ENCODE measurements at regions not wholly inside any gene's neighbourhood (a gene's known extent, or its start where the extent isn't known, plus 50 kb on each side); places are given as distances from the start of the nearest gene placed in this dataset.

DNA sequence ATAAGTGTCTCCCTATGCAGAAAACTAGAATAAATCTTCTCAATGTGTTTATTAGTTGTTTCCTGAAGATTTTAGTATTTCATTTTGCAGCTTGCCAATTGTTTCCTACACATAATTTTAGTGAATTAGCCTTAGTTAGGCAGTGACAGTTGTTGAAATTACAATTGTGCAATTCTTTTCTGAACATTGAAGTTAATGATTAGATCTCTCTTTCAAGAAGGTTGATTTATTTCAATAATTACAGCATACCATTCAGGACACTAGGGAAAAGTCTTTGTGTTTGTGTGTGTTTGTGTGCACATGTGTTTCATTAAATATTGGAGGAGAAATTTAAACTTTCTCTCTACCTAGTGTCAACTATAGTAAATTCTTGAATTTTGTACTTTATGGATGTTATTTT, 199.6 kb upstream of the MPDZ start:
- no peak for DNase-seq
- no peaks in the 10 kb centered on the region for H3K4me1 ChIP-seq
- no peak overlapping the region for H3K27ac ChIP-seq
- H3K9me3 ChIP-seq = peaks cover 0 to 4% (median 0%) of the 10 kb centered on the region in 4 donors
- H3K27me3 ChIP-seq = no peaks in the 10 kb centered on the region
- H3K4me3 ChIP-seq = no peak overlapping the region
- no peaks in the 10 kb centered on the region for H3K36me3 ChIP-seq
- TF ChIP-seq, protein P1, sequence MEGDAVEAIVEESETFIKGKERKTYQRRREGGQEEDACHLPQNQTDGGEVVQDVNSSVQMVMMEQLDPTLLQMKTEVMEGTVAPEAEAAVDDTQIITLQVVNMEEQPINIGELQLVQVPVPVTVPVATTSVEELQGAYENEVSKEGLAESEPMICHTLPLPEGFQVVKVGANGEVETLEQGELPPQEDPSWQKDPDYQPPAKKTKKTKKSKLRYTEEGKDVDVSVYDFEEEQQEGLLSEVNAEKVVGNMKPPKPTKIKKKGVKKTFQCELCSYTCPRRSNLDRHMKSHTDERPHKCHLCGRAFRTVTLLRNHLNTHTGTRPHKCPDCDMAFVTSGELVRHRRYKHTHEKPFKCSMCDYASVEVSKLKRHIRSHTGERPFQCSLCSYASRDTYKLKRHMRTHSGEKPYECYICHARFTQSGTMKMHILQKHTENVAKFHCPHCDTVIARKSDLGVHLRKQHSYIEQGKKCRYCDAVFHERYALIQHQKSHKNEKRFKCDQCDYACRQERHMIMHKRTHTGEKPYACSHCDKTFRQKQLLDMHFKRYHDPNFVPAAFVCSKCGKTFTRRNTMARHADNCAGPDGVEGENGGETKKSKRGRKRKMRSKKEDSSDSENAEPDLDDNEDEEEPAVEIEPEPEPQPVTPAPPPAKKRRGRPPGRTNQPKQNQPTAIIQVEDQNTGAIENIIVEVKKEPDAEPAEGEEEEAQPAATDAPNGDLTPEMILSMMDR (IDR thresholded peaks at IDR 0.05) = no peak

DNA sequence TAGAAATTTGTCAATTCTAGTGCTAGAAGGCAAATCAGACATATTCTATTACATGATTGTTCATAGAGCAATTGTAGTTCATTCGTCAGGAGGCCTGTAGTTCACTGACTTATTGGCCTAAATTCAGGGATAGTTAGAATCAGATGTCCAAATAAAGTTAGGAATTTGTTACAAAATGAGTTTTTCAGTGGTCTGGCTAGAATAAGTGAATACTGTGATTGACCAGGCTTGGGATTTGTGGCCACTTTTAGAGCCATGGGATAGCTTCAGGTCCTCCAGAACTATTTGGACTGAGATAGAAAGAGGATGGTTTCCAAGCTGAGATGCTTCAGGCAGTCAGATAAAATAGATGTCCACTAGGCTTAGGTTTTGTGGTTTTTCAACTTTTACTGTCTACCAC, 199.1 kb upstream of the MPDZ start:
- H3K27me3 ChIP-seq = no peaks in the 10 kb centered on the region
- H3K9me3 ChIP-seq = peaks cover 0 to 4% (median 0%) of the 10 kb centered on the region in 4 donors
- no peak for TF ChIP-seq POLR2A (IDR thresholded peaks at IDR 0.05)
- TF ChIP-seq, protein P1 (IDR thresholded peaks at IDR 0.05) = no peak
- H3K4me3 ChIP-seq = no peak overlapping the region
- H3K36me3 ChIP-seq = no peaks in the 10 kb centered on the region
- H3K4me1 ChIP-seq = no peaks in the 10 kb centered on the region
- no peak overlapping the region for H3K27ac ChIP-seq
- DNase-seq = no peak

DNA sequence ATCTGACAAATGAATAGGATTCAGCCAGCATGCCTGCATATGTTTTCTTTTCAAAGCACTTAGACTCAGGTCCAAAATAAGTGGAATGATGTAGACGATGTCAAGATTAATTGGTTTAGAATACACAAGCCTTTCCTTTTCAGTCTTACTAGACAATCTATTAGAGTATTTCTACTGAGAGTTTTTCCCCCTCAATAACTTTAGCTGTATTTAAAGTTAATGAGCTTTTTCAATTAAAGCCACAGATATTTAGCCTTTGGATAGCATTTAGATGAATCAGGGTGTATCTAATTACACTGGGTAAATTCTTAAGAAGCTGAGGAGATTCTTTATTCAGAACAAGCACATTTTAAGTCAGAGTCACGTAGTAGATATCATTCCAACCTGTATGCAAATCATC, 198.7 kb upstream of the MPDZ start:
- H3K27ac ChIP-seq = no peak overlapping the region
- no peak overlapping the region for H3K4me3 ChIP-seq
- no peaks in the 10 kb centered on the region for H3K4me1 ChIP-seq
- H3K36me3 ChIP-seq = no peaks in the 10 kb centered on the region
- TF ChIP-seq, protein P1 (IDR thresholded peaks at IDR 0.05) = no peak
- TF ChIP-seq POLR2A (IDR thresholded peaks at IDR 0.05) = no peak
- H3K27me3 ChIP-seq = no peaks in the 10 kb centered on the region
- no peak for DNase-seq
- H3K9me3 ChIP-seq = peaks cover 0 to 4% (median 0%) of the 10 kb centered on the region in 4 donors

DNA sequence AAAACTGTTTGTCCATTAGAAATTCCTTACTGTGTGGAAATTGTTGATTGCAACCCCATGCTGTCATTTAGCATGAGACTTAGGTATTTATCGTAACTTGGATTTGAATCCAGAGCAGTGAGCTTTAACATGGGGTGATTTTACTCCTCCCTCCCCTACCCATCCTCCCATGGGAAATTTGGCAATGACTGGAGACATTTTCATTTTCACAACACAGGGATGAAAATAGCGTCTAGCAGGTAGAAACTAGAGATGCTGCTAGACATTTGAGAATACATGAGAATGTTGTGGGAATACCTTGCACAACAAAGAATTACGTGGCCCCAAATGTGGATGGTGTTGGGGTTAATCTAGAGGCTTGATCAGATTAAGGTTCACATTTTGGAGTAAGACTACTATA, 191.3 kb upstream of the MPDZ start:
- Histone ChIP-seq H3K27me3 (no peaks in the 10 kb centered on the region), H3K4me3 (no peak overlapping the region), H3K4me1 (no peaks in the 10 kb centered on the region), H3K36me3 (no peaks in the 10 kb centered on the region), H3K9me3 (peaks cover 0 to 4% (median 0%) of the 10 kb centered on the region in 4 donors), H3K27ac (no peak overlapping the region)
- TF ChIP-seq, protein P1 (IDR thresholded peaks at IDR 0.05) = no peak
- TF ChIP-seq POLR2A (IDR thresholded peaks at IDR 0.05) = no peak
- DNase-seq = no peak

DNA sequence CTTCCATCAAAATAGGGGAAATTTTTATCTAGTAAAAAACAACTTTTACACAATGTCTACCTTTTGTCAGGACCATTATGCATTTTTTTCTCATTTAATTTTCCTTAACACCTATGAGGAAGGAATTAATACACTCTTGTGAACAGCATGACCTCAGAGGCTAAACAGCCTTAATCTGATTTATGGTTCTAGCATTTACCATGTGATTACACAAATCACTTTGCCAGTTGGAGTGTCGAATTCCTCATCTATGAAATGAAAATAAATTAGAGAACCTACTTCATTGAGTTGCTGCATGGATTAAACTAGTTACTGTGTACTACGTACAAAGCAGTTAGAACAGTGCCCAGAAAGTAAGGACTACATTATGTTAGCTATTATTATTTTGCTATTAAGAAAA, 187.7 kb upstream of the MPDZ start:
- no peak for TF ChIP-seq POLR2A (IDR thresholded peaks at IDR 0.05)
- TF ChIP-seq, protein P1 (IDR thresholded peaks at IDR 0.05) = no peak
- no peak overlapping the region for H3K4me3 ChIP-seq
- no peaks in the 10 kb centered on the region for H3K27me3 ChIP-seq
- no peaks in the 10 kb centered on the region for H3K9me3 ChIP-seq
- H3K27ac ChIP-seq = no peak overlapping the region
- no peaks in the 10 kb centered on the region for H3K36me3 ChIP-seq
- no peaks in the 10 kb centered on the region for H3K4me1 ChIP-seq
- no peak for DNase-seq

DNA sequence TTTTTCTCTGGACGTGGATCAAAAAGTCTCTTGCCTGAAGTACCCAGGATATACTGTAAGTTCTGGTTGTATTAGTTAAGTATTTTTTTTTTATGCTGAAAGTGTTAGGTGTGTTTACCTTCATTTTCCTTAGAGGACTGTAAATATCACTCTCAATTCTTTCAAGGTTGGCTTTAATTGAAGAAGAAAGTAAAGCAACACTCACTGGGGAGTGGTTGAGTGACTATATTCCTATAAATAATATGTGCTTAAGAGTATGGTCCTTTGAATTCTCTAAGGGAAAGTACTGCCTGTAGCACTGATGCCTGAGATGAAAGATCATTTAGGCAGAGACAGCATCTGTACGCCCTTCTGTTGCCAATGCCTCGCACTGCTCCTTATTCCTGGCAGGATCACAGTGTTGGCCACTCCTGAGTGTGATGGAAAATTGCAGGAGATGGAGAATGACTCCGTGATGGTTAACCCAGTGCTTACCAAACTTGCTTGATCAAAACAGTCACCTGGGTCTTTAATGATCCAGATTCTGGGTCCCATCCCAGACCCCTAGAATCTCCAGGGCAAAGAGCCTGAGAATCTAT, 182.0 kb upstream of the MPDZ start:
- no peaks in the 10 kb centered on the region for H3K27me3 ChIP-seq
- H3K4me1 ChIP-seq = no peaks in the 10 kb centered on the region
- H3K36me3 ChIP-seq = no peaks in the 10 kb centered on the region
- no peak overlapping the region for H3K4me3 ChIP-seq
- H3K9me3 ChIP-seq = no peaks in the 10 kb centered on the region
- TF ChIP-seq, protein P1 (IDR thresholded peaks at IDR 0.05) = no peak
- TF ChIP-seq POLR2A (IDR thresholded peaks at IDR 0.05) = no peak
- DNase-seq = no peak
- H3K27ac ChIP-seq = no peak overlapping the region

All from Peyer's patch (tissue), 4 donors.